ELF-1 (cell line): ENCODE measurements at regions not wholly inside any gene's neighbourhood (a gene's known extent, or its start where the extent isn't known, plus 50 kb on each side); places are given as distances from the start of the nearest gene placed in this dataset.

Source experiments
- DNase-seq: peaks from one replicate; pipeline ENCODE4 v3.0.0-alpha.2; 2016; ENCODE audit warnings: low read depth, low spot score

DNA sequence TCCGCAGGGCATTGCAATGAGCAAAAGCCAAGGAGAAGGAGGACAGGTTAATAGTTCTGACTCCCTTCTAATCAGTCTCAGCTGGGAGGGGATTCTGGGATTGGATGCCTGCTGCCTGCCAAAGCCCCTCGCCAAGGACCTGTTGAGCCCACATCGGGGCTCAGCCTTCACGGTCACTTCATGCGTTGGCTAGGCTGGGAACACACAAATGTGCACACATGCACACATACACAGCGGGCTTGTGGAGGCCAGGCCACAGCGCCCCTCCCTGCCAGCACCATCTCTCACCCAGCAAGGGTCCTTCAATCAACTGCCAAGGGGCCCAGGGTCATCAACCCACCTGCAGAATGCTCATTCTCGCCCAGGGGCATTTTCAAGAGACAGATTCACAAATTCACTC lies 113.9 kb downstream of the C5orf15 start:
- DNase-seq, result no peak

DNA sequence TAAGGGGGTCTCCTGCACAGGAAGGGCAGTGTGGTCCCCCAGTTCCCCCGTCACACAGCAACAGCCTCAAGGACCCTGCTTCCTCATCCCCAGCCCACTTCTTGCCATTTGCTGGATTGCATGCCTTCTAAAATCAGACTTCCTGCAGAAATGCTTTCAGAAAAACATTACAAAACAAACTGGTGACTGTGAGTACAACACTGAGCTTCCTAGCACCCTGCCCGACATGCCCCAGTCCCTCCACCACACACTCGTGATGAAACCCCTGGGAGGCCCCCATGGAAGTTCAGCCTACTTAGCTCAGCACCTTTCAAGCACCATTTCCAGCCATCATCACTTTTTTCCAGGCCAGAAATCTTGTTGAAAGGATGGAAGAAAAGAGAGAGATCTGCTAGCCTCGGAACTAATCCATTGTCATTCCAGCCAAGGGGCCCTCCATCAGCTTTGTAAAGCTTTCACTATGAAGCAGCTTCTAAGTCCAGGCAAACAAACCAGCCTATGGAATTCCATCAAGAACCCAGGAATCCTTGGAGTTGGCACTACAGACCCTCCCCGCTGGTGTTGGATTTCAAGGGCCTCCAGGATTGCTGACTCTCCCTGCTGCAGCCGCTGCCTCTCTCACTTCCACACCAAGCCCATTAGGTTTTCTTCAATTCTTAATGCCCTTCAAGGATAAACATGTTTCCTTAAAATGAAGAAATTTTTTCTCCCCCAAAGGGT lies 114.6 kb downstream of the C5orf15 start:
- DNase-seq, result peak; percentile 19

DNA sequence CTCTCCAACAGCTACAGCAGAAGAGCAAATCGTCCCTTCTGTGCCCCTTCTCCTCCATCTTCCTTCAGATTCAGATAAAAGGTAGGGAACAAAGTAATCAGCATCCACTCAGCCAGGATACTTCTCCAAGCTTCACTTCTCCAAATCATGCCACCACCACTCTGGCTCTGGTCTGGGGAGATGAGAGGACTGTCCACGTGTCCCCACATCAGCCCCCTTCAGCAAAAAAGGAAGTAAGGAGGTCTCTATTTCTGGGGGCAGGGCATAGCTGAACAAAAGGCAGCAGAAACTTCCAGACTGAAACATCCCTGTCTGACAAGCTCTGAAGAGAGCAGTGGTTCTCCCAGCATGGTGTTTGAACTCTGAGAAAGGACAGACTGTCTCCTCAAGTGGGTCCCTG lies 116.9 kb downstream of the C5orf15 start:
- no peak for DNase-seq

- DNase-seq, result no peak
These were observed 117.6 kb downstream of the C5orf15 start for GRCh38 chr5:133850811-133851210.

DNA sequence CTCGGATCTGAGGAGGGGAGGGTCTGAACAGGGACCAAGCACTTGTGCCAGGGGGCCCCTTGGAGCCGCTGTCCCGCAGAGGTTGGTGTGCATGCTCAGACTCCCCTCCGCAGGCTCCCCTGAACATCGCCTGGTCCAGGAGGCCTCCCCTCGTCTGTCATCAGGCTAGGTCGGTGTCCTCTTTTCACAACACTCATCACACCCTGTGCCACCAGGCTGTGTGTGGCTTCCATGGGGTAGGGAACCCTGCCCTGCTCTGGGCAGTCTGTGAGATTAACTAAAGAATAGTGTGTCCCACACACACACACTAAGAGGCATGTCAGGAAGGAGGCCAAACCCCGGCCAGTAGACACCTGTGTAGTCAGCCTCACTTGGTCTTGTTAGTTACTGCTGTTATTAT lies 119.3 kb downstream of the C5orf15 start:
- DNase-seq, result no peak

- peak; percentile 32 for DNase-seq
These were observed 120.0 kb downstream of the C5orf15 start for GRCh38 chr5:133848341-133848811.

DNA sequence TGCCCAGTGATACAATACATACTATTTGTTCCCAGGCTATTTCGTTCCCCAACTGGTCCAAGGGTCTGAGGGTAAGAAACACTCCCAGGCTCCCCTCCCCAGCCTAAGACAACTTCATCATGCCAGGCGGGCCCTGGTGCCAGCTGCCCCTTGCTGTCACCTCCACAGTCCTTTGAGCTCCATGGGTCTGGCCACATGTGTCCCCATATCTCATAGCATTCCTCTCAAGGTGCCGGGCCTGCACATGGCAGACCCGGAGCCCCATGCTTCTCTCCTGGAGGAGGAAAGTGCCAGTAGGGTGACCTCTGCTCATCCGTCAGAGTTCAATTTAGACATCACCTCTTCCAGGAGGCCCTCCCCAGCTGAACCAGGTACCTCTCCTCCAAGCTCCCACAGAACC lies 120.5 kb downstream of the C5orf15 start:
- DNase-seq, result no peak

- no peak for DNase-seq
These were observed 121.1 kb downstream of the C5orf15 start for GRCh38 chr5:133847301-133847700.

GRCh38 chr5:133846478-133847226 lies 121.8 kb downstream of the C5orf15 start:
- DNase-seq, result no peak

GRCh38 chr5:133845271-133845670 lies 123.2 kb downstream of the C5orf15 start:
- DNase-seq, result no peak

DNA sequence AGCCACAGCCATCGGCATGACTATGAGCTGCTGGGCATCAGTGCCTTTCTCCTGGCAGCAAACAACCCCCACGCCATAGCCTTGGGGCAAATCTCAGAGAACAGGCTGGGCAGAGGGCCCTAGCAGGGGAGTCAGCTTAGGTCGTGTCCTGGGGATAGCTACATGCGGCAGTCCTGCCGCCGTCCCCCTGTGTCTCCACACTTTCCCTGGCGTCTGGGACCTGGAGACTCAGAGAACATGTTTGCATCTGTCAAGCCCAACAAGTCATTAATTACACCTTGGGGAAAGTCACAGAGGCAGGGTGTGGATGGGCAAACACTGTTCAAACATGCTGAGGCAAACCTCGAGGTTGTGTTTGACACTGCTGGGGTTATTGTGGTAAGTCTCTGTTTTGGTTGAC lies 123.6 kb downstream of the C5orf15 start:
- DNase-seq, result peak; percentile 42

GRCh38 chr5:133843911-133844310 lies 124.5 kb downstream of the C5orf15 start:
- DNase-seq, result no peak

GRCh38 chr5:133842846-133843611 lies 125.4 kb downstream of the C5orf15 start:
- no peak for DNase-seq

DNA sequence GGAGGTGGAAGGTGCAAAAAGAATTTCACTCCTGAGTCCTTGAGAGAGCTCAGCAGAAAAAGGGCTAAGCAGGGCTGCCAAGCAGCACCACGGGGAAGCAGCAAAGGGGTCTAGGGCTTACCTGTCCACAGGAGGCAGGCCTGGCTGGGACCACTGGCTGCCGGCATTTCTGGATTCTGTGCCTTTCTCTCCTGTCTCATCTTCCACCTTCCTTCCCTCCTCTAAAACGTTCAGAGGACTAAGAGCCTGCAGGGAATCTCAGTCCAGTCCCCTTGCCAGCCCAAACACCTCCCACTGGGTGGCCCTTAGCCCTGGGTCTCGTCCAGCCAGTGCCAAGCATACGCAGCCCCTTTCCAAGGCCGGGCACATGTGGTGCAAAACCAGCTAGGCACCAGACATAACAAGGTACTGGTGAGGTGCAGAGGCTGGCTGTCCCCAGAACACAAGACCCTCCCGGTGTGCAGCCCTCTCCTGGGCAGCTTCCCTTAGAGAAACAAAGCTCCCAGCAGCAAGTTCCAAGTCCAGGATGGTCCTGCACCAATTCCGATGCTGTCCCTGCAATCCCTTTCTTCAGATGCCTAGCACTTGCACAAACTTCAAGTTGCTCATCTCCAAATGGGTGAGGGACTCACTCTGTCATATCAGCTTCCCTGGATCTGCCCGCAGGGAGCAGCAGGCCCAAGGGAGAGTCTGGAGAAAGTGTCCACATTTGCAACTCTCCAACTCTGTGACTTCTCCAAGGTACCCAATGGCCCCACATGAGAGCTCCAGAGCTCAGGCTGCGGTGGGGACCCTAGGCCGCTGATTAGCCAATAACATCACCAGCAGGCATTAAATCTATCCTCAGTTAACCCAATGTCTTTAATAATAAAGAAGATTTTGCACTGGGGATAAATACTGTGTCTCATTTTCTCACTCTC lies 126.3 kb downstream of the C5orf15 start:
- no peak for DNase-seq

DNA sequence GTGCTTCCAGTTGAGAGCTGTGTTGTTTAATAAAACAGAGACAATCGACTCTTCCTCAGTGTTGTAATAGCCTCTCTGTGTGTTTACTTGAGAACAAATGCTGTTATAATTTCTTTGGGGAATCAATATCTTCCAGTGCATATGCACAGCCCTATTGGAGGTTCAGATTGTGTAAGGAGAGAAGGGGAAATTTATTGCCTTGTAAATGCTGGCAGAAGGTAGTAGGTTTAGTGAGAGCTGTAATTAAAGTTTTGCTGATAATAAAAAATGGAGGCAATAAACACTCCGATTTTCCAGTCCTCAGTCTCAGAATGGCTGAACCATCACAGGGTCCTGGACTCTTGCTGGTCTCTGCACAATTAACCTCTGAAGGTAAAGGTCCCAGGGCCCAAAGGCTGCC lies 128.3 kb downstream of the C5orf15 start:
- DNase-seq, result no peak

DNA sequence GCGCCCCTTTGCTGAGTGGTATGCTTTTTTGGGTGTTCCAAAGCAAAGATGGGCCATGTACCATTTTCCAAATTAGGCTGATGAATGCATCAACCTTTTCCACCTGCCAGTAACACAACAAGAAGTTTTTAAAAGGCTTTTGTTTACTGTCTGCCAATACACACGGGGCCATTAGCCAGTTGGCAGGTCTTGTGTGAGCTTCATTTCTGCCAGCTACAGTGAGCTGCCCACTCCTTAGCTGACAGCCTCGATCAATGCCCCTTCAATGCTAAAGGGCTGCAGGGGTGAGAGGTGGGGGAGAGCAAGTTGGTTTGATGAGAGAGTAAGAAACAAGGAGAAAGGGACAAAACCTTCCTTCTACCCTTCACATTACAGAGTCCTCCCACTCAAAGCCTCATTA lies 128.7 kb downstream of the C5orf15 start:
- no peak for DNase-seq

GRCh38 chr5:133839090-133839489 lies 129.3 kb downstream of the C5orf15 start:
- DNase-seq, result no peak

DNA sequence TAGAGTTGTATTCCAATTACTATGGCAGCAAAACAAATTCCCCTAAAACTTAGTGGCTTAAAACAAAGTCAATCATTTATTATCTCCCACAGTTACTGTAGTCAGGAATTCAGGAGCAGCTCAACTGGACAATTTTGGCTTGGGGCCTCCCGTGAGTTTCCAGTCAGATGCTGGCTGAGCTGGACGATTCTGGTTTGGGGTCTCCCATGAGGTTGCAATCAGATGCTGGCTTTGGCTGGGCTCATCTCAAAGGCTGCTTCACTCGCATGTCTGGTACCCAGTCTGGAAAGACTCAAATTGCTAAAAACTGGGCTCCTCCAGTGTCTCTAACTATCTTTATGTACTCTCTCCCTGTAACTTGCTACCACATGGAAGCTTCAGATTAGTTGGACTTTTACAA lies 130.1 kb downstream of the C5orf15 start:
- no peak for DNase-seq

GRCh38 chr5:133831491-133832224 lies 136.8 kb downstream of the C5orf15 start:
- DNase-seq, result no peak

DNA sequence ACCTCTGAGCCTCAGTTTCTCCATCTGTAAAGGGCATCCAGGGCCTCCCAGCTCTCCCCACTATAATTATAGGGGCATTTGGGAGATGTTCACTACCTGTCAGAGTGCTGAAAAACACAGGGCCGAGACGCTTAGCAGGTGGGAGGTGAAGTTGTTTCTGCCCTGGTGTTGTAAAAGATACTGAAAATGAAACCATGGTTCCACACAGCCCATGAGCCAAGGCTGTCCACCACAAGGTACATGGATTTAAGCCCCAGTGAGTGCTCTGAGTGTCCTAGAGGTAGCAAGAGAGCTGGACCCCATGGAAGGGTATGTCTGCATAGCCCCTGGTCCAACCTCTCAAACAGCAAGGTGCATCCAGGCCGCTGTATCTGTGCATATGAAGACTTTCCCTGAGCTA lies 137.5 kb downstream of the C5orf15 start:
- DNase-seq, result no peak

- no peak for DNase-seq
These were observed 138.1 kb downstream of the C5orf15 start for GRCh38 chr5:133830281-133830680.
